Activated gamma-delta T cell treated with anti-CD3 and anti-CD28 coated beads, Interleukin-2, amount 50 U/mL, for 16 hours (primary cell): ENCODE measurements at regions not wholly inside any gene's neighbourhood (a gene's known extent, or its start where the extent isn't known, plus 50 kb on each side); places are given as distances from the start of the nearest gene placed in this dataset.

Source experiments
- DNase-seq: peaks from one replicate; pipeline ENCODE4 v3.0.0-alpha.2; 2020; ENCODE audit warnings: low read depth

- no peak for DNase-seq
Observed at GRCh38 chr3:124177071-124177470, 185.1 kb upstream of the ROPN1 start.

- DNase-seq: no peak
Observed at GRCh38 chr3:124178531-124178930, 186.6 kb upstream of the ROPN1 start.

GRCh38 chr3:124200407-124200806, 208.5 kb upstream of the ROPN1 start:
- DNase-seq: no peak

GRCh38 chr3:124201226-124201625, 209.3 kb upstream of the ROPN1 start:
- DNase-seq: no peak

- no peak for DNase-seq
Observed at GRCh38 chr3:124201786-124202185, 209.9 kb upstream of the ROPN1 start.

GRCh38 chr3:124202754-124203153, 210.8 kb upstream of the ROPN1 start:
- no peak for DNase-seq

GRCh38 chr3:124203292-124203691, 211.4 kb upstream of the ROPN1 start:
- no peak for DNase-seq

- DNase-seq: no peak
Observed at GRCh38 chr3:124206225-124207055, 214.5 kb upstream of the ROPN1 start.

- no peak for DNase-seq
Observed at GRCh38 chr3:124207077-124207476, 215.2 kb upstream of the ROPN1 start.

GRCh38 chr3:124207873-124208485, 216.1 kb upstream of the ROPN1 start:
- DNase-seq: no peak

GRCh38 chr3:124209426-124209825, 217.5 kb upstream of the ROPN1 start:
- DNase-seq: no peak

- no peak for DNase-seq
Observed at GRCh38 chr3:124210899-124211298, 219.0 kb upstream of the ROPN1 start.

GRCh38 chr3:124213641-124214040, 221.7 kb upstream of the ROPN1 start:
- no peak for DNase-seq

GRCh38 chr3:124217542-124217941, 225.6 kb upstream of the ROPN1 start:
- DNase-seq: no peak

- DNase-seq: no peak
Observed at GRCh38 chr3:124221422-124221821, 229.5 kb upstream of the ROPN1 start.

- no peak for DNase-seq
Observed at GRCh38 chr3:124223853-124224252, 231.9 kb upstream of the ROPN1 start.

- DNase-seq: no peak
Observed at GRCh38 chr3:124227150-124227630, 235.3 kb upstream of the ROPN1 start.

GRCh38 chr3:124229420-124229819, 237.5 kb upstream of the ROPN1 start:
- no peak for DNase-seq

GRCh38 chr3:124229836-124230235, 237.9 kb upstream of the ROPN1 start:
- DNase-seq: no peak

- no peak for DNase-seq
Observed at GRCh38 chr3:124230432-124230831, 238.5 kb upstream of the ROPN1 start.

- no peak for DNase-seq
Observed at GRCh38 chr3:124230998-124231397, 239.1 kb upstream of the ROPN1 start.

- DNase-seq: no peak
Observed at GRCh38 chr3:124234852-124235252, 242.9 kb upstream of the ROPN1 start.

GRCh38 chr3:124235446-124235845, 243.5 kb upstream of the ROPN1 start:
- DNase-seq: no peak
